ENCODE measurements at regions not wholly inside any gene's neighbourhood (a gene's known extent, or its start where the extent isn't known, plus 50 kb on each side); places are given as distances from the start of the nearest gene placed in this dataset.

DNA sequence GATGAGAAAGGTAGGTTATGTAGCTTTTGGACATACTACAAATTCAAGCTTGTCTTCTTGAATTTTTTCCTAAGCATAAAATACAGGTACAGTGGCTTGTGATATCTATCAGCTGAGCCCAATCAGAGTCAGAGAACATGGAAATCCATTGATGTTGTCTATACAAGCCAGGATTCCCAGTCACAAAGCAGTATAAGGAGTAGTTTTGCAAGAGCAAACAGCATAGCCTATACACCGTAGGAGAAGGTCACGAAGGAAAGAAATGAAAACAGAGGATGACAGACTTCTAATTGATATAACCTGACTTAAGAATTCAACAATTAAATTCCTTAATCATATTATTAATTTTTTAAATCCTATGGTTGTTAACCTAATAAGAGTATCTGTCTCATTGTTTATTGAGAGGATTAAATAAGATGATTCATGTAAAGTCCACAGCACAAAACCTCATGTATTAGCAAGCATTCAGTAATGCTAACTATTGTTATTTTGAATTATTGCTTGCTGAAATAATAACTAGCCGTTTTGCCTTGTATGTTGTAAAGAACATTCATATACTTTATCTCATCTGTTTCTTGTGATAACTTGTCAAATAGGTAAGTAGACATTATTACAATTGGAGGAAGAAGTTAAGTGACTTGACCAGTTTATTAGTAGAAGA, 276.6 kb upstream of the ZPLD1 start:
- ChIA-PET RAD21 (ENCODE audit: unreplicated experiment) (no interaction called here), CTCF (interaction anchor here (0.6 to 0.7 kb wide), 2 partner anchors 71 to 99 kb away, joined by 3 read pairs; no protein-coding TSS in a partner anchor), SMC1A (ENCODE audit: uncharacterized antibody, unreplicated experiment) (interaction anchor here (1.0 to 2.2 kb wide), 2 partner anchors 8 to 17 kb away, joined by 3 to 8 read pairs; no protein-coding TSS in a partner anchor), POLR2A (no interaction called here)
- Histone ChIP-seq H3K27me3 (replicated peaks in 1 of 2; ENCODE audit: control insufficient read depth in 2 of 2, insufficient read depth in 2 of 2, low read length in 1 of 2) (no peaks in the 10 kb centered on the region), H3K9me3 (replicated peaks; ENCODE audit: control insufficient read depth, insufficient read depth, low read length) (no peaks in the 10 kb centered on the region), H3K36me3 (ENCODE audit: control insufficient read depth in 2 of 2, insufficient read depth in 2 of 2, low read length in 1 of 2) (no peaks in the 10 kb centered on the region), H3K79me2 (ENCODE audit: control insufficient read depth, insufficient read depth, low read length) (no peaks in the 10 kb centered on the region), H3K4me2 (ENCODE audit: control insufficient read depth, insufficient read depth) (no peak overlapping the region), H4K20me1 (ENCODE audit: control insufficient read depth, insufficient read depth) (no peaks in the 10 kb centered on the region), H3K9ac (ENCODE audit: control insufficient read depth, insufficient read depth, low read length) (no peak overlapping the region), H2AFZ (ENCODE audit: control insufficient read depth, low read depth, low read length) (no peak overlapping the region), H3K27ac (ENCODE audit: control insufficient read depth, insufficient read depth) (no peak overlapping the region), H3K4me1 (ENCODE audit: control insufficient read depth, insufficient read depth, low read length) (no peaks in the 10 kb centered on the region), H3K4me3 (no peak overlapping the region)
- ATAC-seq, result no peak
- in situ Hi-C loops (cut with MboI) (no loop called here), intact Hi-C loops (cut with micrococcal nuclease; ENCODE audit: unreplicated experiment) (no loop called here)
- BruUV-seq (replicated peaks), result no TSS peak
- no peak for FAIRE-seq
- TF ChIP-seq KDM1A (IDR thresholded peaks at IDR 0.05; ENCODE audit: borderline replicate concordance), result no peak
- TF ChIP-seq NBN (IDR thresholded peaks at IDR 0.05), result no peak
- no peak for TF ChIP-seq JUNB (IDR thresholded peaks at IDR 0.05)
- no peak for TF ChIP-seq BCL11A (IDR thresholded peaks at IDR 0.05; ENCODE audit: low read depth, low read length)
- TF ChIP-seq SUZ12 (IDR thresholded peaks at IDR 0.05; ENCODE audit: unreplicated experiment), result no peak
- TF ChIP-seq NFXL1 (IDR thresholded peaks at IDR 0.05; ENCODE audit: borderline replicate concordance), result no peak
- TF ChIP-seq, protein P1, sequence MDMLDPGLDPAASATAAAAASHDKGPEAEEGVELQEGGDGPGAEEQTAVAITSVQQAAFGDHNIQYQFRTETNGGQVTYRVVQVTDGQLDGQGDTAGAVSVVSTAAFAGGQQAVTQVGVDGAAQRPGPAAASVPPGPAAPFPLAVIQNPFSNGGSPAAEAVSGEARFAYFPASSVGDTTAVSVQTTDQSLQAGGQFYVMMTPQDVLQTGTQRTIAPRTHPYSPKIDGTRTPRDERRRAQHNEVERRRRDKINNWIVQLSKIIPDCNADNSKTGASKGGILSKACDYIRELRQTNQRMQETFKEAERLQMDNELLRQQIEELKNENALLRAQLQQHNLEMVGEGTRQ (IDR thresholded peaks at IDR 0.05; ENCODE audit: borderline replicate concordance, low read depth, low read length), result no peak
- TF ChIP-seq, protein P2, sequence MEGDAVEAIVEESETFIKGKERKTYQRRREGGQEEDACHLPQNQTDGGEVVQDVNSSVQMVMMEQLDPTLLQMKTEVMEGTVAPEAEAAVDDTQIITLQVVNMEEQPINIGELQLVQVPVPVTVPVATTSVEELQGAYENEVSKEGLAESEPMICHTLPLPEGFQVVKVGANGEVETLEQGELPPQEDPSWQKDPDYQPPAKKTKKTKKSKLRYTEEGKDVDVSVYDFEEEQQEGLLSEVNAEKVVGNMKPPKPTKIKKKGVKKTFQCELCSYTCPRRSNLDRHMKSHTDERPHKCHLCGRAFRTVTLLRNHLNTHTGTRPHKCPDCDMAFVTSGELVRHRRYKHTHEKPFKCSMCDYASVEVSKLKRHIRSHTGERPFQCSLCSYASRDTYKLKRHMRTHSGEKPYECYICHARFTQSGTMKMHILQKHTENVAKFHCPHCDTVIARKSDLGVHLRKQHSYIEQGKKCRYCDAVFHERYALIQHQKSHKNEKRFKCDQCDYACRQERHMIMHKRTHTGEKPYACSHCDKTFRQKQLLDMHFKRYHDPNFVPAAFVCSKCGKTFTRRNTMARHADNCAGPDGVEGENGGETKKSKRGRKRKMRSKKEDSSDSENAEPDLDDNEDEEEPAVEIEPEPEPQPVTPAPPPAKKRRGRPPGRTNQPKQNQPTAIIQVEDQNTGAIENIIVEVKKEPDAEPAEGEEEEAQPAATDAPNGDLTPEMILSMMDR (IDR thresholded peaks at IDR 0.05 in 2 of 3, conservative IDR thresholded peaks at IDR 0.05 in 1 of 3; ENCODE audit: control insufficient read depth in 2 of 3, extremely low read depth in 1 of 3, insufficient read depth in 1 of 3, low read depth in 3 of 3, low read length in 3 of 3), result no peak
- TF ChIP-seq POLR2A (IDR thresholded peaks at IDR 0.05; ENCODE audit: low read depth, low read length), result no peak
- no peak for TF ChIP-seq ZNF217 (IDR thresholded peaks at IDR 0.05)
- TF ChIP-seq RUNX3 (IDR thresholded peaks at IDR 0.05; ENCODE audit: low read length), result no peak
- TF ChIP-seq, protein P3, sequence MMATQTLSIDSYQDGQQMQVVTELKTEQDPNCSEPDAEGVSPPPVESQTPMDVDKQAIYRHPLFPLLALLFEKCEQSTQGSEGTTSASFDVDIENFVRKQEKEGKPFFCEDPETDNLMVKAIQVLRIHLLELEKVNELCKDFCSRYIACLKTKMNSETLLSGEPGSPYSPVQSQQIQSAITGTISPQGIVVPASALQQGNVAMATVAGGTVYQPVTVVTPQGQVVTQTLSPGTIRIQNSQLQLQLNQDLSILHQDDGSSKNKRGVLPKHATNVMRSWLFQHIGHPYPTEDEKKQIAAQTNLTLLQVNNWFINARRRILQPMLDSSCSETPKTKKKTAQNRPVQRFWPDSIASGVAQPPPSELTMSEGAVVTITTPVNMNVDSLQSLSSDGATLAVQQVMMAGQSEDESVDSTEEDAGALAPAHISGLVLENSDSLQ (IDR thresholded peaks at IDR 0.05), result no peak
- TF ChIP-seq, protein P4, sequence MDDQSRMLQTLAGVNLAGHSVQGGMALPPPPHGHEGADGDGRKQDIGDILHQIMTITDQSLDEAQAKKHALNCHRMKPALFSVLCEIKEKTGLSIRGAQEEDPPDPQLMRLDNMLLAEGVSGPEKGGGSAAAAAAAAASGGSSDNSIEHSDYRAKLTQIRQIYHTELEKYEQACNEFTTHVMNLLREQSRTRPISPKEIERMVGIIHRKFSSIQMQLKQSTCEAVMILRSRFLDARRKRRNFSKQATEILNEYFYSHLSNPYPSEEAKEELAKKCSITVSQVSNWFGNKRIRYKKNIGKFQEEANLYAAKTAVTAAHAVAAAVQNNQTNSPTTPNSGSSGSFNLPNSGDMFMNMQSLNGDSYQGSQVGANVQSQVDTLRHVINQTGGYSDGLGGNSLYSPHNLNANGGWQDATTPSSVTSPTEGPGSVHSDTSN (IDR thresholded peaks at IDR 0.05; ENCODE audit: insufficient replicate concordance, low read depth, low read length), result no peak
- WGBS (ENCODE audit: insufficient coverage, insufficient replicate concordance, low lambda C conversion rate, missing lambda C conversion rate), result 49% methylated on average over 3 of the region's 3 CpGs
- no peak for DNase-seq (ENCODE audit: low read depth, low spot score)
